Myocyte (in vitro differentiated cells): ENCODE measurements at regions not wholly inside any gene's neighbourhood (a gene's known extent, or its start where the extent isn't known, plus 50 kb on each side); places are given as distances from the start of the nearest gene placed in this dataset.

Source experiments
- DNase-seq: peaks from one replicate; pipeline ENCODE4 v3.0.0-alpha.2; 2012; ENCODE audit warnings: low read depth

- DNase-seq: no peak
Measured at GRCh38 chr18:47601581-47602272, 328.7 kb downstream of the SMAD2 start.

- no peak for DNase-seq
Measured at GRCh38 chr18:47595831-47596501, 334.5 kb downstream of the SMAD2 start.

- DNase-seq: no peak
Measured at GRCh38 chr18:47594621-47595086, 335.8 kb downstream of the SMAD2 start.

GRCh38 chr18:47593744-47594472 lies 336.6 kb downstream of the SMAD2 start:
- DNase-seq: no peak

GRCh38 chr18:47591429-47591828 lies 339.0 kb downstream of the SMAD2 start:
- no peak for DNase-seq

GRCh38 chr18:47587587-47587986 lies 336.1 kb upstream of the SKOR2 start:
- DNase-seq: no peak

GRCh38 chr18:47586418-47587070 lies 335.1 kb upstream of the SKOR2 start:
- DNase-seq: no peak

GRCh38 chr18:47585914-47586313 lies 334.5 kb upstream of the SKOR2 start:
- no peak for DNase-seq

- no peak for DNase-seq
Measured at GRCh38 chr18:47585136-47585535, 333.7 kb upstream of the SKOR2 start.

GRCh38 chr18:47582093-47582492 lies 330.6 kb upstream of the SKOR2 start:
- no peak for DNase-seq

- no peak for DNase-seq
Measured at GRCh38 chr18:47577520-47577919, 326.1 kb upstream of the SKOR2 start.

GRCh38 chr18:47574966-47575365 lies 323.5 kb upstream of the SKOR2 start:
- DNase-seq: no peak

GRCh38 chr18:47571957-47572356 lies 320.5 kb upstream of the SKOR2 start:
- DNase-seq: no peak

- DNase-seq: no peak
Measured at GRCh38 chr18:47566809-47567208, 315.3 kb upstream of the SKOR2 start.

- no peak for DNase-seq
Measured at GRCh38 chr18:47560723-47561715, 309.6 kb upstream of the SKOR2 start.

GRCh38 chr18:47558110-47558750 lies 306.8 kb upstream of the SKOR2 start:
- no peak for DNase-seq

- no peak for DNase-seq
Measured at GRCh38 chr18:47557160-47557559, 305.7 kb upstream of the SKOR2 start.

GRCh38 chr18:47552783-47553182 lies 301.3 kb upstream of the SKOR2 start:
- no peak for DNase-seq

GRCh38 chr18:47550611-47551010 lies 299.2 kb upstream of the SKOR2 start:
- DNase-seq: no peak

- no peak for DNase-seq
Measured at GRCh38 chr18:47549021-47549540, 297.6 kb upstream of the SKOR2 start.
